AG04449 (cell line): ENCODE measurements at regions not wholly inside any gene's neighbourhood (a gene's known extent, or its start where the extent isn't known, plus 50 kb on each side); places are given as distances from the start of the nearest gene placed in this dataset.
"Not testable (repeated sequence)": the region's sequence is repeated elsewhere in the genome, so short reads cannot be mapped to it uniquely, and the experiment has no call there.

Experiments
- CTCF ChIA-PET: fragments of 350-600 bp; formaldehyde crosslinking; extraction: SDS; loops from one replicate; lab custom pipeline; 2021; ENCODE audit warnings: antibody characterized with exemption; lab: Yijun Ruan, JAX
- POLR2A ChIA-PET: fragments of 400-600, 350-600 bp; formaldehyde crosslinking; extraction: SDS; loops from one replicate; lab custom pipeline; 2020; ENCODE audit warnings: antibody characterized with exemption, inconsistent platforms; lab: Yijun Ruan, JAX
- DNase-seq: peaks from one replicate; pipeline ENCODE4 v3.0.0-alpha.2; 2010; ENCODE audit warnings: low read depth, low spot score
- H3K4me3 ChIP-seq: 2 replicates; pipeline ENCODE4 v1.5.1; 2011; ENCODE audit warnings: low read depth, mild to moderate bottlenecking, control low read depth, low read length
- CTCF ChIP-seq: IDR thresholded peaks from one replicate; pipeline ENCODE4 v1.5.1; 2011; ENCODE audit warnings: mild to moderate bottlenecking, moderate library complexity, low read length, control low read depth, inconsistent platforms; ENCODE audit not compliant: insufficient read depth; ENCODE audit errors: missing control alignments

DNA sequence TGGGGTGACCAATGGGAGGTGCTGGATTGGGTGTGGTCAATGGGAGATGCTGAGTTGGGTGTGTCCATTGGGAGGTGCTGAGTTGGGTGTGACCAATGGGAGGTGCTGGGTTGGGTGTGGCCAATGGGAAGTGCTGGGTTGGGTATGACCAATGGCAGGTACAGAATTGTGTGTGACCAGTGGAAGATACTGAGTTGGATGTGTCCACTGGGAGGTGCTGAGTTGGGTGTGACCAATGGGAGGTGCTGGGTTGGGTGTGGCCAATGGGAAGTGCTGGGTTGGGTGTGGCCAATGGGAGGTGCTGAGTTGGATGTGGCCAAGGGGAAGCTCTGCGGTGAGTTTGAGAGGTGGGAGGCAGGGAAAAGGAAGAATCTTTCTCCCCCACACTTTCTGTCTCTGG lies 250.0 kb upstream of the PROK2 start:
- no peak for DNase-seq
- no peak for TF ChIP-seq CTCF
- ChIA-PET CTCF (interaction anchor here (0.8 kb wide), 1 partner anchor 12 kb away, joined by 3 read pairs; no protein-coding TSS in a partner anchor), POLR2A (no interaction called here)
- no peak overlapping the region for H3K4me3 ChIP-seq

DNA sequence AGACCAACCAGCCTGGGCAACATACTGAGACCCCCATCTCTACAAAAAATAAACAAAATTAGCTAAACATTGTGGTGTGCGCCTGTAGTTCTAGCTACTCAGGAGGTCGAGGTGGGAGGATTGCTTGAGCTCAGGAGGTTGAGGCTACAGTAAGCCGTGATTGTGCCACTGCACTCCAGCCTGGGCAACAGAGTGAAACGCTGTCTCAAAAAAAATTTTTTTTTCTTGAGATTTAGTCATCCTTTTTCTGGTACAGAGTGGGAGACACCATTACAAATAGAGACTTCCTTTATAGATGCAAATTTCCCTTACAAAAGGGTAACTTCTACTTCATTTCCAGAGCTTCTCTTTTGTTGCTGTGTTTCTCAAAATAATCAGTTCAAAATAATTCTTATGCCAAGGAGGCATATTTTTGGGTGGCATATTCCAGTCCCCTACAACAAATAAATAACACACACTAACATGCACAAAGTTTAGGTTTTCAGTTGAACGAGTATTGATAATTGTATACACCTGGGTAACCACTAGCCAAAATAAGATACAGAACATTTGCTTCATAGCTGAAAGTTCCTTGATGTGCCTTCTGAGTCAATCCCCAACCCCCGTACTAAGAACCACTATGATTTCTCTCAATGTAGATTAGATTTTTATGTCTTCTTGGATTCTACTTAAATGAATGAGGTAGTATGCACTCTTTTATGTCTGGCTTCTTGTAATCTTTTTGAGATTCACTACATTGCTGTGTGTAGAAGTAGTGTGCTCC lies 248.9 kb upstream of the PROK2 start:
- no peak overlapping the region for H3K4me3 ChIP-seq
- CTCF ChIA-PET = interaction anchor here (1.5 kb wide), 1 partner anchor 8 kb away, joined by 5 read pairs; no protein-coding TSS in a partner anchor
- DNase-seq = no peak
- POLR2A ChIA-PET = no interaction called here
- no peak for TF ChIP-seq CTCF

GRCh38 chr3:72032441-72033135 lies 247.6 kb upstream of the PROK2 start:
- DNase-seq = no peak
- no peak overlapping the region for H3K4me3 ChIP-seq
- ChIA-PET POLR2A (no interaction called here), CTCF (interaction anchor here (1.5 kb wide), 1 partner anchor 10 kb away, joined by 5 read pairs; no protein-coding TSS in a partner anchor)
- TF ChIP-seq CTCF = no peak

DNA sequence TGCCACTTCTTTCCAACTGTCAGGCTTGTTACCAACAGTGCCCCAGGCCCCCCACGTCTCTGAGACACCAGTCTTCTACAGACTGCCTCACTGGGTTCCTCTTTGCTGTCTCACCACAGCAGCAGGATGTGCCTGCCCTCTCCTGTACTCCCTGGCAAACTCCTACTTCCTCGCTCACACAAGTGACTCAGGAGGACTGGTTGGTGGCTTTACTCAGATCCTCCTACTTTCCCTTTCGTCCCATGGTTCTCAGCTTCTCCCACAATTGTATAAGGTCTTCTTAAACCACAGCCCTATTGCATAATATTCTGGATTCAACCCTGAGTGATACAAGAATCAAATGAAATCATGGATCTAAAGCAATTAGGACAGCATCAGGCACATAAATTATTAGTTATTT lies 246.6 kb upstream of the PROK2 start:
- POLR2A ChIA-PET = no interaction called here
- TF ChIP-seq CTCF = peak; percentile 15
- H3K4me3 ChIP-seq = no peak overlapping the region
- no peak for DNase-seq
- CTCF ChIA-PET = interaction anchor here (1.4 to 1.8 kb wide), 2 partner anchors 9 to 234 kb away, joined by 3 to 6 read pairs; no protein-coding TSS in a partner anchor

GRCh38 chr3:72030296-72030695 lies 245.3 kb upstream of the PROK2 start:
- CTCF ChIA-PET = interaction anchor here (1.4 to 1.8 kb wide), 2 partner anchors 10 to 235 kb away, joined by 3 to 6 read pairs; no protein-coding TSS in a partner anchor
- DNase-seq, POLR2A ChIA-PET, H3K4me3 ChIP-seq: not testable (repeated sequence)

DNA sequence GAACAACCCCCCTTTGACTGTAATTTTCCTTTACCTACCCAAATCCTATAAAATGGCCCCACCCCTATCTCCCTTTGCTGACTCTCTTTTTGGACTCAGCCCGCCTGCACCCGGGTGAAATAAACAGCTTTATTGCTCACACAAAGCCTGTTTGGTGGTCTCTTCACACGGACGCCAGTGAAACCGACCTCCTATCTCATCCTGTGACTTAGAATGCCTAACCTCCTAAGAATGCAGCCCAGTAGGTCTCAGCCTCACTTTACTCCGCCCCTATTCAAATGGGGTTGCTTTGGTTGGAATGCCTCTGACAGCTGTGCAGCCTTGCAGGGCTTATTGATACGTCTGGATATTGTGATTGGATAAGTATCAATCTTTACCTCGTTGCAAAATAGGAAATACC lies 243.8 kb upstream of the PROK2 start:
- H3K4me3 ChIP-seq, POLR2A ChIA-PET, DNase-seq: not testable (repeated sequence)
- CTCF ChIA-PET = interaction anchor here (1.2 kb wide), 1 partner anchor 794 kb away, joined by 3 read pairs; no protein-coding TSS in a partner anchor

GRCh38 chr3:72028307-72028706 lies 243.4 kb upstream of the PROK2 start:
- CTCF ChIA-PET, DNase-seq, POLR2A ChIA-PET, H3K4me3 ChIP-seq: not testable (repeated sequence)

GRCh38 chr3:72027728-72028127 lies 242.8 kb upstream of the PROK2 start:
- H3K4me3 ChIP-seq, CTCF ChIA-PET, POLR2A ChIA-PET, DNase-seq: not testable (repeated sequence)
